CMK (cell line): ENCODE measurements at regions not wholly inside any gene's neighbourhood (a gene's known extent, or its start where the extent isn't known, plus 50 kb on each side); places are given as distances from the start of the nearest gene placed in this dataset.
"Not testable (repeated sequence)": the region's sequence is repeated elsewhere in the genome, so short reads cannot be mapped to it uniquely, and the experiment has no call there.

ENCODE experiments used
- DNase-seq: peaks from one replicate; pipeline ENCODE4 v3.0.0-alpha.2; 2010; ENCODE audit warnings: low read depth

GRCh38 chr4:174066611-174067205 lies 216.8 kb downstream of the FBXO8 start:
- no peak for DNase-seq

- DNase-seq: no peak
These were observed 220.6 kb downstream of the FBXO8 start for GRCh38 chr4:174062831-174063230.

- DNase-seq: no peak
These were observed 222.4 kb downstream of the FBXO8 start for GRCh38 chr4:174061026-174061425.

GRCh38 chr4:174058846-174059245 lies 224.6 kb downstream of the FBXO8 start:
- no peak for DNase-seq

GRCh38 chr4:174056959-174057358 lies 226.5 kb downstream of the FBXO8 start:
- DNase-seq: no peak

- DNase-seq: no peak
These were observed 228.1 kb downstream of the FBXO8 start for GRCh38 chr4:174055344-174055743.

- no peak for DNase-seq
These were observed 229.6 kb downstream of the FBXO8 start for GRCh38 chr4:174053895-174054294.

GRCh38 chr4:174047363-174047762 lies 236.1 kb downstream of the FBXO8 start:
- peak; percentile 47 for DNase-seq

GRCh38 chr4:174045829-174046228 lies 237.6 kb downstream of the FBXO8 start:
- not testable (repeated sequence) for DNase-seq

- DNase-seq: no peak
These were observed 238.1 kb downstream of the FBXO8 start for GRCh38 chr4:174045381-174045780.

GRCh38 chr4:174041555-174042105 lies 241.8 kb downstream of the FBXO8 start:
- DNase-seq: no peak

- DNase-seq: no peak
These were observed 243.2 kb downstream of the FBXO8 start for GRCh38 chr4:174040287-174040686.

- DNase-seq: no peak
These were observed 245.0 kb downstream of the FBXO8 start for GRCh38 chr4:174038481-174038880.

- DNase-seq: no peak
These were observed 245.8 kb downstream of the FBXO8 start for GRCh38 chr4:174037631-174038030.

GRCh38 chr4:174037049-174037448 lies 246.4 kb downstream of the FBXO8 start:
- no peak for DNase-seq

GRCh38 chr4:174036576-174036975 lies 246.9 kb downstream of the FBXO8 start:
- DNase-seq: no peak

GRCh38 chr4:174036111-174036510 lies 247.4 kb downstream of the FBXO8 start:
- DNase-seq: no peak

GRCh38 chr4:174023641-174024040 lies 259.8 kb downstream of the FBXO8 start:
- DNase-seq: no peak

- DNase-seq: no peak
These were observed 265.2 kb downstream of the FBXO8 start for GRCh38 chr4:174018236-174018635.

GRCh38 chr4:174016251-174016650 lies 267.2 kb downstream of the FBXO8 start:
- DNase-seq: no peak

GRCh38 chr4:174012886-174013259 lies 270.6 kb downstream of the FBXO8 start:
- DNase-seq: no peak

- no peak for DNase-seq
These were observed 271.2 kb downstream of the FBXO8 start for GRCh38 chr4:174012135-174012885.

GRCh38 chr4:174010547-174010946 lies 272.9 kb downstream of the FBXO8 start:
- no peak for DNase-seq
